ENCODE measurements at regions not wholly inside any gene's neighbourhood (a gene's known extent, or its start where the extent isn't known, plus 50 kb on each side); places are given as distances from the start of the nearest gene placed in this dataset.

GRCh38 chr13:88285329-88285728 is 614.2 kb downstream of the SLITRK5 start:
- TF ChIP-seq CTCF (IDR thresholded peaks at IDR 0.05) (no peak), POLR2A (IDR thresholded peaks at IDR 0.05) (no peak)

Measured in prostate gland (tissue), 2 donors.